ENCODE measurements at regions not wholly inside any gene's neighbourhood (a gene's known extent, or its start where the extent isn't known, plus 50 kb on each side); places are given as distances from the start of the nearest gene placed in this dataset.

DNA sequence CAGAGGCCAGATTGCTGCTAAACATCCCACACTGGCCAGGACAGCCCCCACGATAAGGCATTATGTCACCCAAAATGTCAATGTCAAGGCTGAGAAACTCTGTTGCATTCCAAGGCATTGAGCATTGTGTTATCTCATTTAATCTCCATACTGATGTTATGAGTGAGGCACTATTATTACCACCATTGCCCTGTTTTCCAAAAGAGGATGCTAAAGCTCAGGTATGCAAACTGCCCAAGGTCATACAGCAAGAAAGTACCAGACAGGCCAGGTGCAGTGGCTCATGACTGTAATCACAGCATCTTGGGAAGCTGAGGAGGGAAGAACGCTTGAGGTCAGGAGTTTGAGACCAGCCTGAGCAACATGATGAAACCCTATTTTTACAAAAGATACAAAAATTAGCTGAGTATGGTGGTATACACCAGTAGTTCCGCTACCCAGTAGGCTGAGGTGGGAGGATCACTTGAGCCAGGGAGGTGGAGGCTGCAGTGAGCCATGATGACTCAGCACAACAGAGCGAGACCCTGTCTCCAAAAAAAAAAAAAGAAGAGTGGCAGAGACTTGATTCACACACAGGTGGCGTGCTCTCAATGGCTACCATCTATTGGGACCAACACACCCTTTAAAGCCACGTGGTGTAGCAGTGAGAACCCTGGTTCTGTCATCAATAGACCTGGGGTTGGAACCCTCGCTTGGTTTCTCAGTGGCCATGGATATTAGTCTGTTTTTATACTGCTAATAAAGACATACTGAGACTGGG, 58.8 kb upstream of the GRIN2A start (continued):
- peak in 1 of 3 experiments; percentile 2; a peak in 1 of 4 replicates for TF ChIP-seq CTCF (IDR thresholded peaks at IDR 0.05; ENCODE audit: control extremely low read depth in 1 of 3, insufficient read depth in 1 of 3, low read depth in 1 of 3, low read length in 3 of 3)
- TF ChIP-seq USF2 (IDR thresholded peaks at IDR 0.05; ENCODE audit: low read length), result no peak
- no peak for TF ChIP-seq POLR2A (IDR thresholded peaks at IDR 0.05; ENCODE audit: control extremely low read depth in 1 of 2, low read depth in 2 of 2, low read length in 2 of 2)
- no peak for TF ChIP-seq TAF1 (IDR thresholded peaks at IDR 0.05; ENCODE audit: low read depth, low read length)
- TF ChIP-seq KDM4A (IDR thresholded peaks at IDR 0.05; ENCODE audit: low read depth, low read length, severe bottlenecking), result no peak
- TF ChIP-seq CEBPB (IDR thresholded peaks at IDR 0.05; ENCODE audit: low read depth, low read length), result no peak
- TF ChIP-seq CREB1 (IDR thresholded peaks at IDR 0.05), result no peak
- TF ChIP-seq TEAD4 (IDR thresholded peaks at IDR 0.05; ENCODE audit: low read depth, low read length), result no peak
- no peak for TF ChIP-seq SAP30 (IDR thresholded peaks at IDR 0.05; ENCODE audit: insufficient read depth, insufficient replicate concordance, low read length)
- TF ChIP-seq EP300 (IDR thresholded peaks at IDR 0.05; ENCODE audit: borderline replicate concordance in 1 of 2, low read depth in 2 of 2, low read length in 2 of 2), result no peak

Data from H1 (cell line).